ENCODE measurements at regions not wholly inside any gene's neighbourhood (a gene's known extent, or its start where the extent isn't known, plus 50 kb on each side); places are given as distances from the start of the nearest gene placed in this dataset.
"Not testable (repeated sequence)": the region's sequence is repeated elsewhere in the genome, so short reads cannot be mapped to it uniquely, and the experiment has no call there.

DNA sequence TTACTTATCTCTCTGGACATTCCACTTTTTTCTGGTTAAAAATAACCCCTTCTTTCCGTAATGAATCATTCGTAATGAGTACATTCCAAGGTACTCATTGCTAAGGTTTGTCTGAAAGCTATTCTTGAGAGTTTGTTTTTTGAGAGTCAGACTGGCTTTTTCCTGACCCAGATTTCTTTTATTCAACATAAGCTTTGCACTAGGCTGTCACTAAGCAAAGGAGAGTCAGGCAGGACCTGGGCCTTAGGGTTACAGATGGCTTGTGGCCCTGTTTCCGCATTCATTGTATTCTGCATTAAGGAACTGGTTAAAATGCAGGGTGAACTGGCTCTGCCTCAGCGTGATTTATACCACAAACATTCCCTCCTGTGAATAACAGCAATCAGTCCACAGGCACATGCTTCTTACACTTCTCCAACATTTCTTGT is 84.1 kb downstream of the POM121L12 start:
- TF ChIP-seq, protein P1, sequence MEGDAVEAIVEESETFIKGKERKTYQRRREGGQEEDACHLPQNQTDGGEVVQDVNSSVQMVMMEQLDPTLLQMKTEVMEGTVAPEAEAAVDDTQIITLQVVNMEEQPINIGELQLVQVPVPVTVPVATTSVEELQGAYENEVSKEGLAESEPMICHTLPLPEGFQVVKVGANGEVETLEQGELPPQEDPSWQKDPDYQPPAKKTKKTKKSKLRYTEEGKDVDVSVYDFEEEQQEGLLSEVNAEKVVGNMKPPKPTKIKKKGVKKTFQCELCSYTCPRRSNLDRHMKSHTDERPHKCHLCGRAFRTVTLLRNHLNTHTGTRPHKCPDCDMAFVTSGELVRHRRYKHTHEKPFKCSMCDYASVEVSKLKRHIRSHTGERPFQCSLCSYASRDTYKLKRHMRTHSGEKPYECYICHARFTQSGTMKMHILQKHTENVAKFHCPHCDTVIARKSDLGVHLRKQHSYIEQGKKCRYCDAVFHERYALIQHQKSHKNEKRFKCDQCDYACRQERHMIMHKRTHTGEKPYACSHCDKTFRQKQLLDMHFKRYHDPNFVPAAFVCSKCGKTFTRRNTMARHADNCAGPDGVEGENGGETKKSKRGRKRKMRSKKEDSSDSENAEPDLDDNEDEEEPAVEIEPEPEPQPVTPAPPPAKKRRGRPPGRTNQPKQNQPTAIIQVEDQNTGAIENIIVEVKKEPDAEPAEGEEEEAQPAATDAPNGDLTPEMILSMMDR (IDR thresholded peaks at IDR 0.05; ENCODE audit: unreplicated experiment): no peak
- no peak for DNase-seq
- no peaks in the 10 kb centered on the region for H3K4me1 Mint-ChIP-seq (ENCODE audit: low read depth, unreplicated experiment)
- no TSS peak for BruUV-seq (replicated peaks)
- no peak overlapping the region for H3K4me3 Mint-ChIP-seq (ENCODE audit: low read depth, unreplicated experiment)
- CTCF ChIA-PET: no interaction called here
- intact Hi-C loops (cut with micrococcal nuclease; ENCODE audit: unreplicated experiment): no loop called here
- peaks cover 23% of the 10 kb centered on the region for H3K9me3 Mint-ChIP-seq (ENCODE audit: low read depth, unreplicated experiment)
- H3K27ac Mint-ChIP-seq (ENCODE audit: unreplicated experiment): no peak overlapping the region
- no peaks in the 10 kb centered on the region for H3K36me3 Mint-ChIP-seq (ENCODE audit: insufficient read depth, unreplicated experiment)
- no peaks in the 10 kb centered on the region for H3K27me3 Mint-ChIP-seq (ENCODE audit: unreplicated experiment)

- no peak for DNase-seq
- intact Hi-C loops (cut with micrococcal nuclease; ENCODE audit: unreplicated experiment): loop anchor here (5.0 kb wide), 1 partner anchor 611 kb away; no protein-coding TSS in a partner anchor
- H3K36me3 Mint-ChIP-seq (ENCODE audit: insufficient read depth, unreplicated experiment): no peaks in the 10 kb centered on the region
- no peaks in the 10 kb centered on the region for H3K4me1 Mint-ChIP-seq (ENCODE audit: low read depth, unreplicated experiment)
- BruUV-seq (replicated peaks): no TSS peak
- H3K9me3 Mint-ChIP-seq (ENCODE audit: low read depth, unreplicated experiment): peaks cover 26% of the 10 kb centered on the region
- TF ChIP-seq, protein P1 (IDR thresholded peaks at IDR 0.05; ENCODE audit: unreplicated experiment): no peak
- H3K27me3 Mint-ChIP-seq (ENCODE audit: unreplicated experiment): no peaks in the 10 kb centered on the region
- CTCF ChIA-PET: no interaction called here
- no peak overlapping the region for H3K27ac Mint-ChIP-seq (ENCODE audit: unreplicated experiment)
- no peak overlapping the region for H3K4me3 Mint-ChIP-seq (ENCODE audit: low read depth, unreplicated experiment)
Observed at GRCh38 chr7:53121374-53121773, 85.9 kb downstream of the POM121L12 start.

- H3K4me1 Mint-ChIP-seq (ENCODE audit: low read depth, unreplicated experiment): no peaks in the 10 kb centered on the region
- H3K9me3 Mint-ChIP-seq (ENCODE audit: low read depth, unreplicated experiment): peaks cover 18% of the 10 kb centered on the region
- intact Hi-C loops (cut with micrococcal nuclease; ENCODE audit: unreplicated experiment): no loop called here
- CTCF ChIA-PET: no interaction called here
- no peak overlapping the region for H3K27ac Mint-ChIP-seq (ENCODE audit: unreplicated experiment)
- no TSS peak for BruUV-seq (replicated peaks)
- TF ChIP-seq, protein P1 (IDR thresholded peaks at IDR 0.05; ENCODE audit: unreplicated experiment): no peak
- no peak for DNase-seq
- H3K27me3 Mint-ChIP-seq (ENCODE audit: unreplicated experiment): no peaks in the 10 kb centered on the region
- H3K4me3 Mint-ChIP-seq (ENCODE audit: low read depth, unreplicated experiment): no peak overlapping the region
- no peaks in the 10 kb centered on the region for H3K36me3 Mint-ChIP-seq (ENCODE audit: insufficient read depth, unreplicated experiment)
Observed at GRCh38 chr7:53131697-53132096, 96.3 kb downstream of the POM121L12 start.

GRCh38 chr7:53151496-53151895 is 116.1 kb downstream of the POM121L12 start:
- CTCF ChIA-PET: no interaction called here
- Mint-ChIP-seq H3K27ac (ENCODE audit: unreplicated experiment) (no peak overlapping the region), H3K27me3 (ENCODE audit: unreplicated experiment) (no peaks in the 10 kb centered on the region), H3K36me3 (ENCODE audit: insufficient read depth, unreplicated experiment) (no peaks in the 10 kb centered on the region), H3K9me3 (ENCODE audit: low read depth, unreplicated experiment) (peaks cover 12% of the 10 kb centered on the region), H3K4me3 (ENCODE audit: low read depth, unreplicated experiment) (no peak overlapping the region), H3K4me1 (ENCODE audit: low read depth, unreplicated experiment) (no peaks in the 10 kb centered on the region)
- TF ChIP-seq, protein P1 (IDR thresholded peaks at IDR 0.05; ENCODE audit: unreplicated experiment): no peak
- no peak for DNase-seq
- intact Hi-C loops (cut with micrococcal nuclease; ENCODE audit: unreplicated experiment): no loop called here
- no TSS peak for BruUV-seq (replicated peaks)

- peaks cover 12% of the 10 kb centered on the region for H3K9me3 Mint-ChIP-seq (ENCODE audit: low read depth, unreplicated experiment)
- H3K4me3 Mint-ChIP-seq (ENCODE audit: low read depth, unreplicated experiment); H3K27me3 Mint-ChIP-seq (ENCODE audit: unreplicated experiment); H3K27ac Mint-ChIP-seq (ENCODE audit: unreplicated experiment); H3K36me3 Mint-ChIP-seq (ENCODE audit: insufficient read depth, unreplicated experiment); intact Hi-C loops (cut with micrococcal nuclease; ENCODE audit: unreplicated experiment); CTCF ChIA-PET; H3K4me1 Mint-ChIP-seq (ENCODE audit: low read depth, unreplicated experiment); BruUV-seq (replicated peaks); DNase-seq: not testable (repeated sequence)
Observed at GRCh38 chr7:53187184-53187583, 151.8 kb downstream of the POM121L12 start.

All from Calu3 (cell line).